ENCODE measurements at regions not wholly inside any gene's neighbourhood (a gene's known extent, or its start where the extent isn't known, plus 50 kb on each side); places are given as distances from the start of the nearest gene placed in this dataset.

GRCh38 chr1:181863006-181863405 is 198.5 kb downstream of the ZNF648 start:
- TF ChIP-seq EZH2 (IDR thresholded peaks at IDR 0.05; ENCODE audit: borderline replicate concordance): no peak
- no peak for TF ChIP-seq CTCF (IDR thresholded peaks at IDR 0.05; ENCODE audit: poor library complexity)
- no peak for TF ChIP-seq EZH2phosphoT487 (IDR thresholded peaks at IDR 0.05; ENCODE audit: low read depth, severe bottlenecking, unreplicated experiment)
